Heart left ventricle (tissue), 13 donors: ENCODE measurements at regions not wholly inside any gene's neighbourhood (a gene's known extent, or its start where the extent isn't known, plus 50 kb on each side); places are given as distances from the start of the nearest gene placed in this dataset.

Experiments used
- CTCF ChIP-seq, 12 donors: fragments of 200-600 bp; sonication (generic) in 4 of 12; IDR thresholded peaks; one replicate each; pipeline versions ENCODE4 v1.5.0 to v1.8.0; 2018 to 2022; ENCODE audit warnings: antibody characterized with exemption in 12 of 12, mild to moderate bottlenecking in 5 of 12
- POLR2A ChIP-seq, 2 donors: fragments of 450-650 bp; IDR thresholded peaks; one replicate each; pipeline ENCODE4 v1.6.1; 2017; ENCODE audit warnings: antibody characterized with exemption in 2 of 2, mild to moderate bottlenecking in 2 of 2, moderate library complexity in 2 of 2
- donor health status: ischemic (EF 13 %, LVEDD 7.1; RV severe dilation, severe dysfunction).
- donor health status: DM: no; HTN: yes; CAD: no.
- donor health status: DM: no; HTN: no; CAD: no.
- donor health status: ischemic (EF 25% LVEDD 6.9; RV normal size, moderate dysfunction).
- donor health status: ischemic (EF 25% LVEDD 5.7; RV mildly dilated, moderate dysfunction).
- donor health status: ischemic (EF 35%, LVEDD 5.7; RV mildly dilated, moderate dysfunction).
- donor health status: nonischemic (EF 11% LVEDD 7.7; RV severe dilation, severe dysfunction).
- donor health status: DM: yes; HTN: yes; CAD: no.
- donor health status: PGD.
- donor health status: ischemic (EF 29% LVEDD 5.4; RV normal size, mild dysfunction).
- donor health status: nonischemic (EF 23%, LVEDD 6.1; RV moderate dilation, normal function).

- TF ChIP-seq CTCF (IDR thresholded peaks at IDR 0.05) = no peak
- no peak for TF ChIP-seq POLR2A (IDR thresholded peaks at IDR 0.05)
These were observed 119.4 kb downstream of the C1orf94 start for GRCh38 chr1:34296059-34296458.
